Upper lobe of right lung (tissue), 1 donor: ENCODE measurements at regions not wholly inside any gene's neighbourhood (a gene's known extent, or its start where the extent isn't known, plus 50 kb on each side); places are given as distances from the start of the nearest gene placed in this dataset.

Source experiments
- ATAC-seq: fragments of 200-7000 bp; cut with Tn5 transposase; one replicate; pipeline ENCODE4 v1.9.1; 2020; ENCODE audit warnings: mild to moderate bottlenecking, moderate library complexity
- DNase-seq: peaks from one replicate; pipeline ENCODE4 v3.0.0-alpha.2; 2020
- H3K27ac ChIP-seq: fragments of 200-600 bp; one replicate; pipeline ENCODE4 v1.8.0; 2022
- H3K27me3 ChIP-seq: fragments of 200-600 bp; one replicate; pipeline ENCODE4 v1.8.0; 2022; ENCODE audit warnings: mild to moderate bottlenecking
- H3K36me3 ChIP-seq: fragments of 200-600 bp; one replicate; pipeline ENCODE4 v1.8.0; 2022
- H3K4me1 ChIP-seq: fragments of 200-600 bp; one replicate; pipeline ENCODE4 v1.8.0; 2022
- H3K4me3 ChIP-seq: fragments of 200-600 bp; one replicate; pipeline ENCODE4 v1.8.0; 2022; ENCODE audit warnings: mild to moderate bottlenecking
- H3K9me3 ChIP-seq: fragments of 200-600 bp; one replicate; pipeline ENCODE4 v1.8.0; 2022
- CTCF ChIP-seq: fragments of 200-600 bp; IDR thresholded peaks from one replicate; pipeline ENCODE4 v1.8.0; 2022; ENCODE audit warnings: antibody characterized with exemption
- intact Hi-C: fragments of 100-400 bp; cut with DNase I; formaldehyde crosslinking; loops from one replicate; pipeline ENCODE4 v1.11.0; 2022
- donor health status: DM: no; HTN: yes; CAD: no; lungs with severe emphysema.

GRCh38 chr7:46705386-46706255 lies 784.5 kb upstream of the IGFBP3 start:
- DNase-seq (no peak), ATAC-seq (no peak)
- TF ChIP-seq CTCF: no peak
- no peaks in the 10 kb centered on the region for H3K4me1 ChIP-seq
- no peaks in the 10 kb centered on the region for H3K27me3 ChIP-seq
- no peaks in the 10 kb centered on the region for H3K9me3 ChIP-seq
- no peak overlapping the region for H3K27ac ChIP-seq
- no peak overlapping the region for H3K4me3 ChIP-seq
- intact Hi-C loops: no loop called here
- no peaks in the 10 kb centered on the region for H3K36me3 ChIP-seq

- intact Hi-C loops: no loop called here
- no peaks in the 10 kb centered on the region for H3K36me3 ChIP-seq
- H3K27ac ChIP-seq: no peak overlapping the region
- TF ChIP-seq CTCF: no peak
- H3K4me1 ChIP-seq: no peaks in the 10 kb centered on the region
- no peaks in the 10 kb centered on the region for H3K27me3 ChIP-seq
- DNase-seq: no peak
- no peak overlapping the region for H3K4me3 ChIP-seq
- ATAC-seq: no peak
- no peaks in the 10 kb centered on the region for H3K9me3 ChIP-seq
Measured at GRCh38 chr7:46696741-46697140, 775.7 kb upstream of the IGFBP3 start.

GRCh38 chr7:46695051-46695708 lies 774.1 kb upstream of the IGFBP3 start:
- H3K27me3 ChIP-seq: no peaks in the 10 kb centered on the region
- no peaks in the 10 kb centered on the region for H3K36me3 ChIP-seq
- no peak for DNase-seq
- H3K27ac ChIP-seq: no peak overlapping the region
- intact Hi-C loops: no loop called here
- H3K9me3 ChIP-seq: no peaks in the 10 kb centered on the region
- ATAC-seq: no peak
- TF ChIP-seq CTCF: no peak
- H3K4me1 ChIP-seq: no peaks in the 10 kb centered on the region
- no peak overlapping the region for H3K4me3 ChIP-seq

- H3K9me3 ChIP-seq: no peaks in the 10 kb centered on the region
- no peak overlapping the region for H3K27ac ChIP-seq
- no peaks in the 10 kb centered on the region for H3K36me3 ChIP-seq
- H3K27me3 ChIP-seq: no peaks in the 10 kb centered on the region
- no peak for TF ChIP-seq CTCF
- DNase-seq: no peak
- intact Hi-C loops: no loop called here
- H3K4me1 ChIP-seq: no peaks in the 10 kb centered on the region
- H3K4me3 ChIP-seq: no peak overlapping the region
- no peak for ATAC-seq
Measured at GRCh38 chr7:46694058-46694457, 773.0 kb upstream of the IGFBP3 start.

- H3K4me1 ChIP-seq: no peaks in the 10 kb centered on the region
- no peak for DNase-seq
- no peaks in the 10 kb centered on the region for H3K36me3 ChIP-seq
- no peak overlapping the region for H3K27ac ChIP-seq
- H3K27me3 ChIP-seq: no peaks in the 10 kb centered on the region
- ATAC-seq: no peak
- H3K4me3 ChIP-seq: no peak overlapping the region
- TF ChIP-seq CTCF: no peak
- no peaks in the 10 kb centered on the region for H3K9me3 ChIP-seq
- intact Hi-C loops: no loop called here
Measured at GRCh38 chr7:46687203-46687602, 766.1 kb upstream of the IGFBP3 start.
